Stimulated activated CD4-positive, alpha-beta T cell treated with anti-CD3 and anti-CD28 coated beads, Interleukin-4, amount 100 ng/mL, for 48 hours (primary cell): ENCODE measurements at regions not wholly inside any gene's neighbourhood (a gene's known extent, or its start where the extent isn't known, plus 50 kb on each side); places are given as distances from the start of the nearest gene placed in this dataset.
"Not testable (repeated sequence)": the region's sequence is repeated elsewhere in the genome, so short reads cannot be mapped to it uniquely, and the experiment has no call there.

Experiments
- DNase-seq, 2 donors: peaks; one replicate each; pipeline ENCODE4 v3.0.0-alpha.2; 2020; ENCODE audit warnings: low read depth in 2 of 2

DNA sequence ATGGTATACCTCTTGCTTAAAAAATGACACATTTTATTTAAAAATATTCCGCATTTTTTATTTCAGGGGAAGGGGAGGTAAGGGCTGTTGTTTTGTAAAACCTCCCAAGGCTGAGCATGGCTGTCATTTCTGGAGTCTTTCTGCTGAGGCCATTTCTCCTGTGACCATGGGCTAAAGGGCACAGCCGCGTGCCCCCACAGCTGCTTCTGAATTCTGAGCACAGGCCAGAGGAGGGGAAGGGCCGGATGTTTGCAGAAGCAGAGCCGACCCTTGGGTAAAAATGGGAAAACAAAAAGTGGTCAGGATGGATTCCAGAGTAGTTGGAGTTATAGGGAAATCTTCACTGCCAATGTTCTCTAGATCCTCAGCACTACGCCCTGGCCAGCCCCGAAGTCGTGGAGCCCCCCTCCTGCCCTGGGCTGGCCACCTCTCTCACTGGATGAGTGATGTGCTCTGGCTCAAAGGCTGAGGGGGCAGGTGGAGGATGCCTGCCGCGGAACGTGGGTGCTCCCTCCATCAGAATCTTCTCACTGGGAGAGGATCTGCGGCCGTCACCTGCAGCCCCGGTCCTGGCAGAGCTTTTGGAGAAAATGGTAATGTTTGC lies 131.3 kb upstream of the ZEB1 start:
- no peak for DNase-seq

DNA sequence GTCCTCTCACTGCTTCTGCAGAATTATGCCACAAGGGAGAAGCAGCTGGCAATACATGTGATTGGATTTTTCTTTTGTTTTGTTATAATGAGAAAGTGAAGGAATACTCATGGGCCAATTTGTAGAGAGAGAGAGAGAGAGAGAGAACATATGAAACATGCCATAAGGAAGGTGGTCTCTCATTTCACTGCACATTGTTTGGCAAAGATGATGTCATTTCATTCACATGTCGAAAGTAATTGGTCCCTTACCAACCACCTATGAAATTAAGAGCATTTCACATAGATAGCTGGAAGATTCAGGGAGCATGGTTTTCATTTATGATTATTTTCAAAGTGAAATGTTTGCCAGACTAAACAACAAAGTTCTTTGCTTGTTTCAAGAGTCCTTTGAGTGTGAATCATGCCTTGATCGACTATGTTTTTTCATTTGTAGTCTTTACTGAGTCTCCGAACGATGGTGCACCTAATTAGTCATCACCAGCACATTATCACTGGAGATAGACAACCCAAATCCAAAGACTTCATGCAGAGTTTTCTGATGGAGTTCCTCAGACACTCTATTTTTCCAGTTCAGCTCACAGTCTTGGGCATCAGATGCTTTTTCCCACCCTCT lies 130.1 kb upstream of the ZEB1 start:
- no peak for DNase-seq

DNA sequence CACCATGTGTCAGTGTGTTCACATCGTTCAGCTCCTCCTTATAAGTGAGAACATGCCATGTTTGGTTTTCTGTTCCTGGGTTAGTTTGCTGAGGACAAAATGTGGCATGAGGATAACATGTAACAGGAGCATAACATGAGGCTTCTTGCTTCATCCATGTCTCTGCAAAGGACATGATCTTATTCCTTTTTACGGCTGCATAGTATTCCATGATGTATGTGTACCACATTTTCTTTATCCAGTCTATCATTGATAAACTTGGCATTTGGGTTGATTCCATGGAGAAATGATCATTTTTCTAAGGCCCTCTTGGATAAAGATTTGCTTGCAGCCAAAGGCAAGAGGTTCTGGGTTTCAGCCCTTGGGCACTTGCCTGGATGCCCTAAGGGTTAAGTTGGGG lies 128.5 kb upstream of the ZEB1 start:
- DNase-seq: no peak

DNA sequence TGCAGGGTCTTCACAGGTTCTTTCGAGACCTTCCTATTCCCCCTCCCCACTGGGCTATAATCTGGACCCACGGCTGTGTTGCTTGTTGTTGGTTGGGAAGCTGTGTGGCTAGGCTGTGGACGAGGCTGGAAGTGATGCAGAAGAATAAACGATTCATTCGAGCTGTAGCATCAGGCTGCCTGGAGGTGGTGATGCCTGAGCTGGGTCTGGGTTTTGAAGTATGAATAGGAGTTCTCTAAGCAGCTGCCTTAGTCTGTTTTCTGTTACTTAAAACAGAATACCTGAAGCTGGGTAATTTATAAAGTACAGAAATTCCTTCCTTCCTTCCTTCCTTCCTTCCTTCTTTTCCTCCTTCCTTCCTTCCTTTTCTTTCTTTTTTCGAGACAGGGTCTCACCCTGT lies 126.5 kb upstream of the ZEB1 start:
- no peak for DNase-seq

DNA sequence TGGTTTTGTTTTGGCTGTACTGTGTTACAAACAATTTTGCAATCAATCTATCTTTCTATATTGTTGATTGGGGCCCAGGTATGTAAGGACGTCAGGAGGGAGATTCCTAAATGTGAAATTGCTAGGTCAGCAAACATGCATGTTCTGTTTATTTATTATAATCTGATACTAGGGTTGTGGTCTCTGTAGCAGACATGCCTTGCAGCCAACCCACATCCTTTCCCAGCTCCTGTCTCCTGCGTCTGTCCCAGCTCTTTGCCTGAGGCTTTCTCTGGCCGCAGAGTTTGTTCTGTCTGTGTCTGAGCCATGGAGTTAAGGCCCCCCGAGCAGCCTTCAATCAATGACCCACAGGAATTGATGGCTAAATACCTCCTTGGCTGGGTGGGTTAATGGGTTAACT lies 124.0 kb upstream of the ZEB1 start:
- DNase-seq: no peak

DNA sequence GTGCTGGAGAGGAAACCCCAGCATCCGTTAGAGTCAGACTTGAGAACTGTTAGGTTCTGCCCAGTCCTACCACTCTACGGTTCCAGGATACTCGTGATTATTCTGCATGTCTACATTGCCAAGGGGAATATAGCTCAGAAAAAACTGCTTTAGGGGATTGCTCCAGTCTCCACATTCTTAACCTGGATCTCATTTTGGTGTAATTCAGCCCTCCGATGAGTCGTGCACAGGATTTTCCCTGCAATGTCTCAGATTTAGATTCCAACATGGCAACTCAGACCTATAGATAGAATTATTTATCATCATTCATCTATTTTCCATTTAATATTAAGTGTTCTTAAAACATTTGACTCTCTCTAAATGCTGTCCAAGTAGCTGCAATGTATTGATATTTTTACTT lies 121.1 kb upstream of the ZEB1 start:
- DNase-seq: no peak

DNA sequence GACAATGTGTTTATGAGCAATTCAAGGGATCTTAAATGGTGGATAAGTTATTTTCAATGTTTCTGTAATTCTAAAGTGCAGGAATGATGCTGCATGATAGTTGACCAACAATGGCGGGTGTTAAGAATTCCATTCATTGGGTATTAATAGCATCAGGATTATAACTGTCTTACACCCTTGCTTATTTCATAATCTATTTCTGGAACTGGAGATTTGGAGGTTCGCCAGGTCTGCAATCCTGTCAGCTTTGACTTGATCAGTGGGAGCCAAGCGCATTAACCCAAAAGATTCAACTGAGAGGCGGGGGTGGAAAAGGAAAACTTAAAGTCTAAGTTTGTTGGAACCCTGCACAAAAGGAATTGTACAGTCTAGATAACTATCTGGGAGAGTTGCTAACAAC lies 114.9 kb upstream of the ZEB1 start:
- DNase-seq: no peak

DNA sequence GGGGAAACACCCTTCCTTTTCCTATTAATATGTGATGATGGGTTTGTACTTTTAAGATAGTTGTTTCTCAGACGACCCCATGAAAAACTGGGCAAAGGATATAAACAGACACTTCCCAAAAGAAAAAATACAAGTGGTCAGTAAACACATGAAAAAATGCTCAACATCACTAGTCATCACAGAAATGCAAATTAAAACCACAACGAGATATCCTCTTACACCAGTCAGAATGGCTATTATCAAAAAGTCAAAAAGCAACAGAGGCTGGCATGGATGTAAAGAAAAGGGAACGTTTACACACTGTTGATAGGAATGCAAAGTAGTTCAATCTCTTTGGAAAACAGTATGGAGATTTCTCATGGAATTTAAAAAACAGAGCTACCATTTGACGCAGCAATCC lies 111.4 kb upstream of the ZEB1 start:
- DNase-seq: no peak

DNA sequence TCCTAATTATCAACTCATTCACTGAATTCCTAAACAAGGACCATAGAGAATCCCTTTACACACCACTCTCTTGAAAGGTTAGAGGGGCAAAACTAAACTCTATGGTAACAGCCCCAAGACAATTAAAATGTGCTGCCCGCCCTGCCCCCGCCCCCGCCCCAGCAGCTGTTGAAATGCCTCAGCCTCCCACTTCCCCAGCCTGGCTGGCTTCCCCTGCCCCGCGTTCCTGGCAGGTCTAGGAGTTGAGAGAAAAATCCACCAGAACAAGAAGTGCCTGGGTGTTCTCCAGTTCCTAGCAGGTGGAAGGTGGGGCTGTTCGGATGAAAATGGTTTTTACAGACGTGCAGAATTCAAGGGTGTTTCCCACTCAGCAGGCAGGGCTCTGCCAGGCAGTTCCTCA lies 109.5 kb upstream of the ZEB1 start:
- no peak for DNase-seq

DNA sequence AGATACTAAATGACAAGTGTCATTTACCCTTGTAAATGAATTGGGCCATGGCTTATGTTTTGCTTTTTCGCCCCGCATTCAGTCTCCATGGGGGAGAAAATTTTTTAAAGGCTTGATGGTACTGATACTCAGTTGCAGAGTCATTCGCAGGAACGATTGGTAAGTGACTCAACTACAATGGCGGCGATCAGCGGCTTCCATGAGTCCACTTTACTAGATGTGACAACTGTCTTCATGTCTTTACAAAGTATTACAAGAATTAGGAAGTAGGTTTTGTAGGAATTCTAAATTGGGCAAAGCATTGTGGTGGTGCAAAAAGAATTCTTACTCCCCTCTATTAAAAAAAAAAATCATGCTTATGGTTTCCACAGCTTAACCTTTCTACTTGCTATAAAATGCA lies 108.8 kb upstream of the ZEB1 start:
- no peak for DNase-seq

DNA sequence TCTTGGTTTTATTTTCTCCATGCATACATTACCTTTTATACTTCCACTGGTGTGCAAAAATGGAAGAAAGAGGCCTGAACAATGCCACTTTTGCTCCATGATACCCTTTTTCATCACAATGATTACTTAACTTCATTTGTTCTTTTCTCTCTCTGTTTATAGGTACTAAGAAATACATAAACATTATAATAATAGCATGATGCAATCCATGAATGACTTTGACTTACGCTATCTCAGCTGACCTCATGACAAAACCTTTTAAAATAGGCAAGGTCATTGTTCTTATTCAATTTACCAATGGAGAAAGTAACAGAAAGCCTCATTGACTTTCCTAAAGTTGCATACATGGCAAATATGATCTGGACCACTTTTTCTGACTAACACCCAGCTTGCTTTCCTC lies 105.1 kb upstream of the ZEB1 start:
- no peak for DNase-seq

DNA sequence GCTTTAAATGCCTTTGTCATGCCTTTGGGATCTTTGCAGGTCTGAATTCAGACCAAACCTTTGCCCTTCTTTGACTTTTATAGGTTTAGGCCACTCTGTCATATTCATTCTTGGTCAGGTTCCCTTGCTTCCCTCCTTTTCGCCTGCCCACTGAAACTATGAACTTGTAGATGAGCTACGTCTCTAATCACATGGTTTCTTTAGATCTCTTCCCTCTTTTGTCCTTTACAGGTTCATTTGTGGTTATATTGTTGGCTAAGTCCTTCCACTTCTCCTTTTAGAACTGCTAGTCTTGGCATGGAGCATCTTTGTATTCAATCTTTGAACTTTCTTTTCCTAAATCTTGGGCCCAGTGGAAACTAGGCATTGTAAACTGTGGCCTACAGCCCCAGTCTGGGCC lies 104.0 kb upstream of the ZEB1 start:
- DNase-seq: no peak

DNA sequence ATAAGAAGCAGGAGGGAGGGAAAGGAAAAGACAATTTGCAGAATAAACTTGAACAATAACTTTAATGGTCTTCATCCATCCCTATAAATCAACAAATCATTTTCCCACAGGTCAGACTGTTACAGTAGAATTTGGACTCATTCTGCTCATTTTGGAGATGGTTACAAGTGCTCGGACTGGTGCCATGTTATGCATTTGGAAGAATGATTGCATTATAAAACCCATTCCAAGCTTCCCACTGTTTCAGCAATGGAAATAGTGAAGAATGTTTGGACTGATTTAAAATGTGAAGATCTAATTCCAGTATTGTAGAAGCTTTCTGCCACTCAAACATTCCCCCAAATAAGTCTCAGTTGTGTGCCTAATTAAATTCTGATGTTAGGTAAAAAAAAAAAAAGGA lies 99.7 kb upstream of the ZEB1 start:
- DNase-seq: no peak

DNA sequence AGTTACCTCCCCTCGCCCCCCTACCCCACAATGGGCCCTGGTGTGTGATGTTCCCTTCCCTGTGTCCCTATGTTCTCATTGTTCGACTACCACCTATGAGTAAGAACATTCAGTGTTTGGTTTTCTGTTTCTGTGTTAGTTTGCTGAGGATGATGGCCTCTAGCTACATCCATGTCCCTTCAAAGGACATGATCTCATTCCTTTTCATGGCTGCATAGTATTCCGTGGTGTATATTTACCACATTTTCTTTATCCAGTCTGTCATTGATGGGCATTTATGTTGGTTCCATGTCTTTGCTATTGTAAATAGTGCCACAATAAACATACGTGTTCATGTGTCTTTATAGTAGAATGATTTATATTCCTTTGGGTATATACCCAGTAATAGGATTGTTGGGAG lies 90.2 kb upstream of the ZEB1 start:
- DNase-seq: not testable (repeated sequence)

DNA sequence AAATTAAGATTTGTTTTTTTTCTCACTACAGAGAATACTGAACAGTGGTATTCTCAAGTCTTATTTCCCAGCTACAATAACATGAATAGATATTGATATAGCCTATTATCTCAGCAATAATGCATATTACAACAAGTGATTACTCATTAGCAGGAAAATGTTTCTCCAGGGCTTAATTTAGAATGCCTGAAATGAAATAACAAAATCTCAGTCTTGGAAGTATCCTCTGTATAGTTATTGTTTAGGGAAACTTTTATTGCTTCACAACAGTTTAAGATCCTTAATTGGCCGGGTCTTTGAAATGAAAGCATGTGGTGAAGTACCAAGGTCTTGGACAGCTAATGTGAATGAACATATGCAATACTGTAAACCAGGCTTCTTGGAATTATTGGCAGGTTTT lies 79.1 kb upstream of the ZEB1 start:
- DNase-seq: no peak

DNA sequence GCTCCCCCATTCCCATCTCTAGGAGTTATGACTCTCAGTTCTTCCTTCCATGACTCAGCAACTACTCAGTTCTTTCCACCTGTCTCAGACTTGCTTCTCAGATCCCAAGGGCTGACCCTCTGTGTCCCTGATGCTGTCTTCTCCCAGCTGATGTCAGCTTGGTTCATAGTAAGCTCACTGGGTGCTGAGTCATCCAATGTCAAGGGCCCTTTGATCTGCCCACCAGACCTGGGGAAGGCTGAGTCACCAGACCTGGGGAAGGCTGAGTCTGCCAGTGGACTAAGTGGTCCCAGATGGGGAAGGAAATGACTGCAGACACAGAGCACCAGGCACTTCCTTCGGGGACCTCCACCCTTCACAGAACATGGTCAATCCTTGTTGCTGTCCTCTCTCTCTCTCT lies 76.1 kb upstream of the ZEB1 start:
- DNase-seq: peak; percentile 44 to 50

DNA sequence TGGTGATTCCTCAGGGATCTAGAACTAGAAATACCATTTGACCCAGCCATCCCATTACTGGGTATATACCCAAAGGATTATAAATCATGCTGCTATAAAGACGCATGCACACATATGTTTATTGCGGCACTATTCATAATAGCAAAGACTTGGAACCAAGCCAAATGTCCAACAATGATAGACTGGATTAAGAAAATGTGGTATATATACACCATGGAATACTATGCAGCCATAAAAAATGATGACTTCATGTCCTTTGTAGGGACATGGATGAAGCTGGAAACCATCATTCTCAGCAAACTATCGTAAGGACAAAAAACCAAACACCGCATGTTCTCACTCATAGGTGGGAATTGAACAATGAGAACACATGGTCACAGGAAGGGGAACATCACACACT lies 67.9 kb upstream of the ZEB1 start:
- DNase-seq: not testable (repeated sequence)

DNA sequence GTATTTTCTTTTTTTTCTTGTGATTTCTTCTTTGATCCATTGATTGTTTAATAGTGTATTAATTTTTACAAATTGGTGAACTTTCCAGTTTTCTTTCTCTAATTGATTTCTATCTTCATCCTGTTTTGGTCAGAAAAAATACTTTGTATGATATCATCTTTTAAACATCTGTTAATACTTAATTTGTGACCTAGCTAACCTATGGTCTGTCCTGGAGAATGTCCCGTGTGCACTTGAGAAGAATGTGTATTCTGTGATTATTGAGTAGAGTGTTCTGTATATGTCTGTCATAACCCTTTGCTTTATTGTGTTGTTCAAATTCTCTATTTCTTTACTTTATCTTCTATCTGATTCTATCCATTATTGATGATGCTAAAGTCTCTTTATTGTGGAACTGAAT lies 65.8 kb upstream of the ZEB1 start:
- DNase-seq: no peak

DNA sequence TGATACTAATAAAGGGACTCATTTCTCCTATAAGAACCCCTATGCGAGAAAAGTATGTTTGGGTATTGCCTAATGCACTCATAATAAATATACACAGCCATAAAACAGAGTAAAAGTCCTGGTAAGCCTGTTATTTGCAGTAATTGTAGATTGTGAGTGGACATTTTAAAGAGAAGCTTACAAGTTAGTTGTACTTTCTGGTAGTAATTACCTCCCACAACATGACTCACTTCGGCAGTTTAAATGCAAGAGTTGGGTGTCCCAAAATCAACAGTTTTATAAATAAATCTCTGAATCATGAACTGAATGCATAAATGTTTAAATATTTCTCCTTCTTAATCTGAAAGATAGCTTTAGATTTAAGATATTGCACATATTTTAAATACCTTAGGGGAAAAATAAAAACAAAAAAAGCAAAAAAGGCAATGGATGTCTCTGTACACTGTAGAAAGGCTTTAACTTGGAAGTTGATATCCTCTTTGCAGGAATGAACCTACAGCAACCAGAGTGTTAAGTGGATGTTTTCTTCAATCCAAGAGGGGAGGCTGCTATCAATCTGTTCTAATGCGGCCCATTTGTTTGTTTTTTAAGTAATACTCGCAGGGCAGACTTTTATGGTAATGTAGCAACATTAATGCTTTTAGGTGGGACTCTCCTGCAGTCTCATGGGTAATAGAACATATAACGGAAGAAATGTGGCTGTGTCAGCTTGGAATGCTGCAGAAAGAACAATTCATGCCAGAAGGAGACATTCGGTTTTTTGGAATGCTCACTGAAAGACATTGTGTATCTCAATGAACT lies 57.3 kb upstream of the ZEB1 start:
- no peak for DNase-seq

DNA sequence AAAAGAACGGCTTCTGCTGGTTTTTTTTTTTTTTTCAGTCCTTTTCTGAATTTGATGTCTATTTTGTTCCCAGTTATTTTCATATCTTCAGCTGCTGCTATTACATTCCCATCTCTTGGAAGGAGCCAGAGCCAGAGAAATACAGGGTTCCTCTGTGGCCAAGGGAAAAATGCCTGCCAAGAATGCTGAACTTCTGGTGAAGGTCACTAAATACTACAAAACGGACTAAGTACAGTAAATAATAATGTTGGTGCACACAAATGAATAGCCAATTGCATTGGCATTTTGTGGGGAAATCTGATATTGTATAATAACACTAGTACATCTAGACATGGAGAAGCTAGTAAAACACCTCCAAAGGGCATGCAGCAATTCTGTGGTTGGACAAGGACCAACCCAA lies 56.3 kb upstream of the ZEB1 start:
- DNase-seq: no peak

DNA sequence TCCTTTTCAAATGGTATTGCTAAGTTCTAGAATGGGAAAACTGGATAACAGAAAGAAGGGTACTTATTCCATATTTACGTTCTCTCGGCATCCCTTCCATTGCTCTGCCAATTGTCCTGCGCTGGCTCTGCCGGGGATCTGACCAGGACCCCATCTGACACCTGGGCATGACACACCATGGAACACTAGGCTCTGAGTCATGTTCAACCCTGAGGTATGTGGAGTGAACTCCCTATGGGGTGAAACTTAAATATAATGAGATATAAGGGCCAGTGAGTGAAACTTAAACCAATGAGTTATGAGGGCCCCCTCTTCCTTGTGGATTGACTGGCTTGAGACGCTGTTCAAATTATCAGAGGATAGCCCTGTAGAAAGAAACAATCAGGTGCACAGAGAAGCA lies 55.1 kb upstream of the ZEB1 start:
- DNase-seq: no peak

DNA sequence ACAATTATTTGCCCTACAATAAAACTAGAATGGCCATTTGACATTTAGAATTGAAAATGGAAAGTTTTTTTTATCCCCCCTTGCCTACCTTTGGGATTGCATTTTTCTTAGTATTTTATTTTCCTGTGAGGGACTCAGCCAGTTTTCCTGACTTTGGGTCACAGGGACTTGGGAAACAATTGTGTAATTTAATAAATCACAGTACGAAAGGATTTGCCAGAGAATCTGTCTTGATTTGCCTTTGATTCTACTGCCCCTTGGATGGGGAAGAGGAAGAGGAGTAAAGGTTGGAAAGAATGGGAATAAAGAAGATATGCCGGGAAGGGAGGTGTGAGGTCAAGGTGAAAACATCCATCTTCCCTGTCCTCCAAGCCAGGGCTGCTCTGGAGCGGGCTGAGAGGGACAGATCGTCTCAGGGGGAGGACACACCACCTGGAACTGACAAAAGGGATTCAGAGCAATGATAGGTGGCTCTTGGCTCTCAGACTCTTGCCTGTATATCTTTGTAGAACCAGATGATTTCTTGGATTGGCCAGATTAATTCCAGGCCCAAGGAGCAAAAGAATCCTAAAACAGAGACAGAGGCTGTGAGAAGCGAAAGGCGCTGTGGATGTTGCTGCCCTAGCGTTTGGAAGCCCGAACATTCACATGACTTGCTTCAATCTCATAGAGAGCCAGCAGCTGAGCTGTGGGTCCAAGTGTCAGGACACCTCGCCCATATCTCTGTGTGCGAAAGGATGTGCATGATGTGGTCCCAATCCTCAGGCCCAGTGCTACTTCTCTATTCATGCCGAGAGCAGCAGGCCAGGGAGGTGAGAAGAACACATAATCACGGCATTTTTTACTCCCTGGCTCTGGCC lies 50.3 kb upstream of the ZEB1 start:
- no peak for DNase-seq
